ENCODE measurements at regions not wholly inside any gene's neighbourhood (a gene's known extent, or its start where the extent isn't known, plus 50 kb on each side); places are given as distances from the start of the nearest gene placed in this dataset.

- TF ChIP-seq, protein P1, sequence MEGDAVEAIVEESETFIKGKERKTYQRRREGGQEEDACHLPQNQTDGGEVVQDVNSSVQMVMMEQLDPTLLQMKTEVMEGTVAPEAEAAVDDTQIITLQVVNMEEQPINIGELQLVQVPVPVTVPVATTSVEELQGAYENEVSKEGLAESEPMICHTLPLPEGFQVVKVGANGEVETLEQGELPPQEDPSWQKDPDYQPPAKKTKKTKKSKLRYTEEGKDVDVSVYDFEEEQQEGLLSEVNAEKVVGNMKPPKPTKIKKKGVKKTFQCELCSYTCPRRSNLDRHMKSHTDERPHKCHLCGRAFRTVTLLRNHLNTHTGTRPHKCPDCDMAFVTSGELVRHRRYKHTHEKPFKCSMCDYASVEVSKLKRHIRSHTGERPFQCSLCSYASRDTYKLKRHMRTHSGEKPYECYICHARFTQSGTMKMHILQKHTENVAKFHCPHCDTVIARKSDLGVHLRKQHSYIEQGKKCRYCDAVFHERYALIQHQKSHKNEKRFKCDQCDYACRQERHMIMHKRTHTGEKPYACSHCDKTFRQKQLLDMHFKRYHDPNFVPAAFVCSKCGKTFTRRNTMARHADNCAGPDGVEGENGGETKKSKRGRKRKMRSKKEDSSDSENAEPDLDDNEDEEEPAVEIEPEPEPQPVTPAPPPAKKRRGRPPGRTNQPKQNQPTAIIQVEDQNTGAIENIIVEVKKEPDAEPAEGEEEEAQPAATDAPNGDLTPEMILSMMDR (IDR thresholded peaks at IDR 0.05; ENCODE audit: low read depth, low read length): no peak
- no peak for TF ChIP-seq EZH2phosphoT487 (IDR thresholded peaks at IDR 0.05; ENCODE audit: low read depth)
These were observed 252.5 kb upstream of the TMPO start for GRCh38 chr12:98262902-98263301.

Measured in OCI-LY3 (cell line).